ENCODE measurements at regions not wholly inside any gene's neighbourhood (a gene's known extent, or its start where the extent isn't known, plus 50 kb on each side); places are given as distances from the start of the nearest gene placed in this dataset.

- H3K27me3 ChIP-seq (replicated peaks; ENCODE audit: insufficient read depth), result no peaks in the 10 kb centered on the region
- H3K79me2 ChIP-seq (ENCODE audit: insufficient read depth), result no peaks in the 10 kb centered on the region
- in situ Hi-C loops (cut with MboI), result no loop called here
- H3K4me2 ChIP-seq (ENCODE audit: unreplicated experiment), result no peak overlapping the region
- TF ChIP-seq EZH2 (IDR thresholded peaks at IDR 0.05; ENCODE audit: insufficient read depth, poor library complexity, severe bottlenecking), result no peak
- no peak for TF ChIP-seq EZH2phosphoT487 (IDR thresholded peaks at IDR 0.05; ENCODE audit: insufficient read depth, low read depth)
- 89 to 91% methylated on average over 7 to 10 of the region's 10 CpGs for WGBS, 2 experiments (ENCODE audit: low coverage in 1 of 2, low lambda C conversion rate in 2 of 2, missing lambda C conversion rate in 2 of 2)
- no peaks in the 10 kb centered on the region for H3K9me3 ChIP-seq (ENCODE audit: low read depth)
- no peaks in the 10 kb centered on the region for H3K9me2 ChIP-seq (ENCODE audit: insufficient read depth)
- H3K36me3 ChIP-seq (ENCODE audit: low read depth), result no peaks in the 10 kb centered on the region
- H4K20me1 ChIP-seq (ENCODE audit: insufficient read depth), result no peaks in the 10 kb centered on the region
- H3K4me3 ChIP-seq, result no peak overlapping the region
- no peak overlapping the region for H2AFZ ChIP-seq
- H3K4me1 ChIP-seq (ENCODE audit: insufficient read depth), result peaks cover 52% of the 10 kb centered on the region
- H3K27ac ChIP-seq, result no peak overlapping the region
- no peak overlapping the region for H3K9ac ChIP-seq
- no peak for DNase-seq
- peaks cover 37% of the 10 kb centered on the region for H3F3A ChIP-seq (ENCODE audit: insufficient read depth)
Measured at GRCh38 chr10:110355141-110355831, 50.6 kb upstream of the SMNDC1 start.

- WGBS, 2 experiments (ENCODE audit: low coverage in 1 of 2, low lambda C conversion rate in 2 of 2, missing lambda C conversion rate in 2 of 2), result 84 to 86% methylated on average over 9 of the region's 9 CpGs
- Histone ChIP-seq H3K9me2 (ENCODE audit: insufficient read depth) (no peaks in the 10 kb centered on the region), H3K4me3 (no peak overlapping the region), H3K9ac (no peak overlapping the region), H3K9me3 (ENCODE audit: low read depth) (no peaks in the 10 kb centered on the region), H4K20me1 (ENCODE audit: insufficient read depth) (no peaks in the 10 kb centered on the region), H3K79me2 (ENCODE audit: insufficient read depth) (no peaks in the 10 kb centered on the region), H2AFZ (no peak overlapping the region), H3K27ac (no peak overlapping the region), H3K4me1 (ENCODE audit: insufficient read depth) (peaks cover 46% of the 10 kb centered on the region), H3K27me3 (replicated peaks; ENCODE audit: insufficient read depth) (no peaks in the 10 kb centered on the region), H3K4me2 (ENCODE audit: unreplicated experiment) (no peak overlapping the region), H3F3A (ENCODE audit: insufficient read depth) (peaks cover 31% of the 10 kb centered on the region), H3K36me3 (ENCODE audit: low read depth) (no peaks in the 10 kb centered on the region)
- TF ChIP-seq EZH2 (IDR thresholded peaks at IDR 0.05; ENCODE audit: insufficient read depth, poor library complexity, severe bottlenecking), result no peak
- TF ChIP-seq EZH2phosphoT487 (IDR thresholded peaks at IDR 0.05; ENCODE audit: insufficient read depth, low read depth), result no peak
- no peak for DNase-seq
- in situ Hi-C loops (cut with MboI), result no loop called here
Measured at GRCh38 chr10:110355922-110356627, 51.4 kb upstream of the SMNDC1 start.

GRCh38 chr10:110356628-110357245 lies 52.0 kb upstream of the SMNDC1 start:
- Histone ChIP-seq H2AFZ (no peak overlapping the region), H3K79me2 (ENCODE audit: insufficient read depth) (no peaks in the 10 kb centered on the region), H4K20me1 (ENCODE audit: insufficient read depth) (no peaks in the 10 kb centered on the region), H3K4me3 (no peak overlapping the region), H3K27me3 (replicated peaks; ENCODE audit: insufficient read depth) (no peaks in the 10 kb centered on the region), H3K9me2 (ENCODE audit: insufficient read depth) (no peaks in the 10 kb centered on the region), H3K4me2 (ENCODE audit: unreplicated experiment) (peak overlapping the region; percentile 39), H3K4me1 (ENCODE audit: insufficient read depth) (peaks cover 46% of the 10 kb centered on the region), H3K27ac (peak overlapping the region; percentile 42), H3K9ac (peak overlapping the region; percentile 40; the same call in 1 of the 2 replicates), H3K9me3 (ENCODE audit: low read depth) (no peaks in the 10 kb centered on the region), H3F3A (ENCODE audit: insufficient read depth) (peaks cover 31% of the 10 kb centered on the region), H3K36me3 (ENCODE audit: low read depth) (no peaks in the 10 kb centered on the region)
- 91 to 92% methylated on average over 19 of the region's 19 CpGs for WGBS, 2 experiments (ENCODE audit: low coverage in 1 of 2, low lambda C conversion rate in 2 of 2, missing lambda C conversion rate in 2 of 2)
- in situ Hi-C loops (cut with MboI), result no loop called here
- no peak for DNase-seq
- TF ChIP-seq EZH2 (IDR thresholded peaks at IDR 0.05; ENCODE audit: insufficient read depth, poor library complexity, severe bottlenecking) (no peak), EZH2phosphoT487 (IDR thresholded peaks at IDR 0.05; ENCODE audit: insufficient read depth, low read depth) (no peak)

- Histone ChIP-seq H3K27ac (peak overlapping the region; percentile 42), H2AFZ (no peak overlapping the region), H3K9ac (peak overlapping the region; percentile 40; the same call in 1 of the 2 replicates), H3K27me3 (replicated peaks; ENCODE audit: insufficient read depth) (no peaks in the 10 kb centered on the region), H3K4me1 (ENCODE audit: insufficient read depth) (peaks cover 46% of the 10 kb centered on the region), H3K36me3 (ENCODE audit: low read depth) (no peaks in the 10 kb centered on the region), H3K4me2 (ENCODE audit: unreplicated experiment) (peak overlapping the region; percentile 47), H3K9me2 (ENCODE audit: insufficient read depth) (no peaks in the 10 kb centered on the region), H3K79me2 (ENCODE audit: insufficient read depth) (no peaks in the 10 kb centered on the region), H4K20me1 (ENCODE audit: insufficient read depth) (no peaks in the 10 kb centered on the region), H3K9me3 (ENCODE audit: low read depth) (no peaks in the 10 kb centered on the region), H3K4me3 (no peak overlapping the region), H3F3A (ENCODE audit: insufficient read depth) (peaks cover 28% of the 10 kb centered on the region)
- DNase-seq, result peak; percentile 98
- TF ChIP-seq EZH2 (IDR thresholded peaks at IDR 0.05; ENCODE audit: insufficient read depth, poor library complexity, severe bottlenecking) (no peak), EZH2phosphoT487 (IDR thresholded peaks at IDR 0.05; ENCODE audit: insufficient read depth, low read depth) (no peak)
- in situ Hi-C loops (cut with MboI), result no loop called here
- WGBS, 2 experiments (ENCODE audit: low coverage in 1 of 2, low lambda C conversion rate in 2 of 2, missing lambda C conversion rate in 2 of 2), result 10 to 11% methylated on average over 17 of the region's 17 CpGs
Measured at GRCh38 chr10:110357252-110357780, 52.6 kb upstream of the SMNDC1 start.

All from GM23248 (cell line).